H9 (cell line): ENCODE measurements at regions not wholly inside any gene's neighbourhood (a gene's known extent, or its start where the extent isn't known, plus 50 kb on each side); places are given as distances from the start of the nearest gene placed in this dataset.

Source experiments
- DNase-seq: peaks from one replicate; pipeline ENCODE4 v3.0.0-alpha.2; 2017
- H2AFZ ChIP-seq: one replicate; pipeline ENCODE4 v1.6.1; 2013; ENCODE audit warnings: mild to moderate bottlenecking, low read length, control low read depth, moderate library complexity
- H2AK5ac ChIP-seq: 2 replicates; pipeline ENCODE4 v1.6.1; 2013; ENCODE audit warnings: low read length, control low read depth, mixed read lengths; ENCODE audit not compliant: insufficient read length
- H2BK120ac ChIP-seq: one replicate; pipeline ENCODE4 v1.6.1; 2013; ENCODE audit warnings: low read depth, mild to moderate bottlenecking, low read length, control low read depth, inconsistent platforms; ENCODE audit not compliant: poor library complexity, severe bottlenecking
- H2BK12ac ChIP-seq: 2 replicates; pipeline ENCODE4 v1.6.1; 2013; ENCODE audit warnings: low read length, control low read depth, mixed read lengths, low read depth; ENCODE audit not compliant: insufficient read length
- H2BK15ac ChIP-seq: 2 replicates; pipeline ENCODE4 v1.6.1; 2013; ENCODE audit warnings: low read depth, low read length, control low read depth
- H2BK20ac ChIP-seq: one replicate; pipeline ENCODE4 v1.6.1; 2013; ENCODE audit warnings: low read depth, mild to moderate bottlenecking, low read length, control low read depth, inconsistent platforms; ENCODE audit not compliant: poor library complexity, severe bottlenecking
- H2BK5ac ChIP-seq: 2 replicates; pipeline ENCODE4 v1.6.1; 2013; ENCODE audit warnings: low read length, control low read depth, mixed read lengths; ENCODE audit not compliant: insufficient read length
- H3K14ac ChIP-seq: 2 replicates; pipeline ENCODE4 v1.6.1; 2013; ENCODE audit warnings: low read length, control low read depth; ENCODE audit not compliant: insufficient read depth
- H3K18ac ChIP-seq: 2 replicates; pipeline ENCODE4 v1.6.1; 2013; ENCODE audit warnings: low read depth, mild to moderate bottlenecking, mixed read lengths, low read length, control low read depth; ENCODE audit not compliant: insufficient read length
- H3K23ac ChIP-seq: 2 replicates; pipeline ENCODE4 v1.6.1; 2013; ENCODE audit warnings: low read length, control low read depth, mixed read lengths, low read depth; ENCODE audit not compliant: insufficient read length
- H3K23me2 ChIP-seq: 2 replicates; pipeline ENCODE4 v1.6.1; 2013; ENCODE audit warnings: low read depth, mild to moderate bottlenecking, mixed read lengths, low read length, control low read depth; ENCODE audit not compliant: insufficient read length, poor library complexity, severe bottlenecking
- H3K27ac ChIP-seq: 2 replicates; pipeline ENCODE4 v1.5.1; 2013; ENCODE audit warnings: low read length, control low read depth, mixed read lengths, low read depth; ENCODE audit not compliant: insufficient read length
- H3K27me3 ChIP-seq: 2 replicates; pipeline ENCODE4 v1.6.1; 2013; ENCODE audit warnings: low read length, control low read depth, inconsistent platforms; ENCODE audit not compliant: insufficient read depth
- H3K4ac ChIP-seq: 2 replicates; pipeline ENCODE4 v1.6.1; 2013; ENCODE audit warnings: low read depth, mild to moderate bottlenecking, control low read depth, inconsistent platforms, low read length, moderate library complexity
- H3K4me1 ChIP-seq: 2 replicates; pipeline ENCODE4 v1.6.1; 2013; ENCODE audit warnings: low read length, control low read depth, inconsistent platforms; ENCODE audit not compliant: insufficient read depth
- H3K4me2 ChIP-seq: 2 replicates; pipeline ENCODE4 v1.6.1; 2013; ENCODE audit warnings: low read length, control low read depth, mixed read lengths; ENCODE audit not compliant: insufficient read length, insufficient read depth
- H3K56ac ChIP-seq: 2 replicates; pipeline ENCODE4 v1.6.1; 2013; ENCODE audit warnings: low read depth, mild to moderate bottlenecking, mixed read lengths, low read length, control low read depth; ENCODE audit not compliant: insufficient read length
- H3K79me1 ChIP-seq: 2 replicates; pipeline ENCODE4 v1.6.1; 2013; ENCODE audit warnings: low read depth, mild to moderate bottlenecking, moderate library complexity, low read length, control low read depth, inconsistent platforms; ENCODE audit not compliant: insufficient read depth, poor library complexity, severe bottlenecking
- H3K79me2 ChIP-seq: 2 replicates; pipeline ENCODE4 v1.6.1; 2013; ENCODE audit warnings: low read length, control low read depth, inconsistent platforms; ENCODE audit not compliant: insufficient read depth
- H3K9ac ChIP-seq: 2 replicates; pipeline ENCODE4 v1.6.1; 2013; ENCODE audit warnings: low read length, control low read depth, mixed read lengths; ENCODE audit not compliant: insufficient read length; ENCODE audit errors: extremely low read depth
- H3K9me3 ChIP-seq: one replicate; pipeline ENCODE4 v1.6.1; 2013; ENCODE audit warnings: low read depth, low read length, inconsistent platforms; ENCODE audit not compliant: control insufficient read depth
- H3T11ph ChIP-seq: one replicate; pipeline ENCODE4 v1.6.1; 2013; ENCODE audit warnings: mild to moderate bottlenecking, low read length, control low read depth, inconsistent platforms
- H4K20me1 ChIP-seq: one replicate; pipeline ENCODE4 v1.6.1; 2013; ENCODE audit not compliant: control insufficient read depth, insufficient read length, insufficient read depth
- H4K5ac ChIP-seq: 2 replicates; pipeline ENCODE4 v1.6.1; 2013; ENCODE audit warnings: low read depth, mild to moderate bottlenecking, mixed read lengths, low read length, control low read depth; ENCODE audit not compliant: insufficient read length
- H4K8ac ChIP-seq: replicated peaks from 2 replicates; pipeline ENCODE4 v1.6.1; 2013; ENCODE audit warnings: low read length, control low read depth, mixed read lengths, low read depth; ENCODE audit not compliant: insufficient read length
- H4K91ac ChIP-seq: 2 replicates; pipeline ENCODE4 v1.6.1; 2013; ENCODE audit warnings: low read depth, mild to moderate bottlenecking, moderate library complexity, mixed read lengths, low read length, control low read depth; ENCODE audit not compliant: insufficient read length
- H3K27ac Mint-ChIP-seq, 3 experiments: 2 replicates in 2 of 3; 3 replicates in 1 of 3; pipeline ENCODE4 v1.8.0; 2020 to 2021; ENCODE audit warnings: mixed read lengths in 3 of 3, mild to moderate bottlenecking in 1 of 3, moderate library complexity in 1 of 3
- H3K27me3 Mint-ChIP-seq: 2 replicates; pipeline ENCODE4 v1.8.0; 2021; ENCODE audit warnings: low read depth, mild to moderate bottlenecking, moderate library complexity, mixed read lengths
- H3K36me3 Mint-ChIP-seq, 3 experiments: 2 replicates in 2 of 3; 3 replicates in 1 of 3; pipeline ENCODE4 v1.8.0; 2020 to 2021; ENCODE audit warnings: low read depth in 3 of 3, mixed read lengths in 3 of 3; ENCODE audit not compliant: insufficient read depth in 1 of 3
- H3K4me1 Mint-ChIP-seq, 2 experiments: 2 replicates each; pipeline ENCODE4 v1.8.0; 2020; ENCODE audit warnings: mixed read lengths in 2 of 2
- H3K4me3 Mint-ChIP-seq, 2 experiments: 2 replicates in 1 of 2; 3 replicates in 1 of 2; pipeline ENCODE4 v1.8.0; 2020 to 2021; ENCODE audit warnings: mild to moderate bottlenecking in 2 of 2, mixed read lengths in 2 of 2, moderate library complexity in 1 of 2
- H3K9me3 Mint-ChIP-seq, 2 experiments: 2 replicates in 1 of 2; 3 replicates in 1 of 2; pipeline ENCODE4 v1.8.0; 2020; ENCODE audit warnings: mild to moderate bottlenecking in 2 of 2, mixed read lengths in 2 of 2, moderate library complexity in 1 of 2
- WGBS: extraction: QIAGEN DNeasy Blood & Tissue Kit; methylation state at CpG from one replicate; pipeline ENCODE4 v1.1.7; 2013; ENCODE audit warnings: missing lambda C conversion rate, low lambda C conversion rate, mixed read lengths; ENCODE audit not compliant: insufficient read length; ENCODE audit errors: extremely low coverage; 5-methylcytosine and 5-hydroxymethylcytosine counted together
- TF ChIP-seq, protein P1 (sequence below): fragments of 200-600 bp; sonication (generic); conservative IDR thresholded peaks from 3 replicates; pipeline ENCODE4 v1.8.0; 2021; ENCODE audit warnings: antibody characterized with exemption, mild to moderate bottlenecking

DNA sequence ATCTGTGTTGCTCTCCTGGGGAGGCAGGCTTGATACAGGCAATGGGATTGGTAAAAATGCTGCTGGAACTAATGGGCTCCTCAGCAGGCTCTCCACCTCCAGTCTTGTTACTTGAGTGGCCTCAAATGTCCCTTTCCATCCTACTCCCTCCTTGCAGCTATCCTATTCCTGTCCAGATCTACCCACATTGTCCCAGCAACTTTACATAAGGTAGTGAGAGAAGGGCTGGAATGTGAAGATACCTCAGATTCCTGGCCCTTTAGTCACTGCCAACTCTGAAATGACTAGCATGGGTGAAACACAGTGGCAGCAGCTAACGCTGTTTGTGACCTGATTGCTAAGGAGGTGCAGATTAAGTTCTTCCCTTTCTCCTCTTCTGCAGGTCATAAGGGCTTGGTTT is 210.1 kb upstream of the HS3ST4 start:
- H2BK12ac ChIP-seq = no peak overlapping the region
- H2AK5ac ChIP-seq = no peak overlapping the region
- no peak overlapping the region for H4K5ac ChIP-seq
- no peak overlapping the region for H2BK15ac ChIP-seq
- peaks cover 5% of the 10 kb centered on the region for H3K27me3 Mint-ChIP-seq
- no peak overlapping the region for H3K4me3 Mint-ChIP-seq
- H4K20me1 ChIP-seq = no peaks in the 10 kb centered on the region
- no peak overlapping the region for H3K27ac ChIP-seq
- TF ChIP-seq, protein P1, sequence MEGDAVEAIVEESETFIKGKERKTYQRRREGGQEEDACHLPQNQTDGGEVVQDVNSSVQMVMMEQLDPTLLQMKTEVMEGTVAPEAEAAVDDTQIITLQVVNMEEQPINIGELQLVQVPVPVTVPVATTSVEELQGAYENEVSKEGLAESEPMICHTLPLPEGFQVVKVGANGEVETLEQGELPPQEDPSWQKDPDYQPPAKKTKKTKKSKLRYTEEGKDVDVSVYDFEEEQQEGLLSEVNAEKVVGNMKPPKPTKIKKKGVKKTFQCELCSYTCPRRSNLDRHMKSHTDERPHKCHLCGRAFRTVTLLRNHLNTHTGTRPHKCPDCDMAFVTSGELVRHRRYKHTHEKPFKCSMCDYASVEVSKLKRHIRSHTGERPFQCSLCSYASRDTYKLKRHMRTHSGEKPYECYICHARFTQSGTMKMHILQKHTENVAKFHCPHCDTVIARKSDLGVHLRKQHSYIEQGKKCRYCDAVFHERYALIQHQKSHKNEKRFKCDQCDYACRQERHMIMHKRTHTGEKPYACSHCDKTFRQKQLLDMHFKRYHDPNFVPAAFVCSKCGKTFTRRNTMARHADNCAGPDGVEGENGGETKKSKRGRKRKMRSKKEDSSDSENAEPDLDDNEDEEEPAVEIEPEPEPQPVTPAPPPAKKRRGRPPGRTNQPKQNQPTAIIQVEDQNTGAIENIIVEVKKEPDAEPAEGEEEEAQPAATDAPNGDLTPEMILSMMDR = no peak
- no peak overlapping the region for H3T11ph ChIP-seq
- H3K4me1 ChIP-seq = peaks cover 6% of the 10 kb centered on the region; the same call in 1 of the 2 replicates
- H3K4me1 Mint-ChIP-seq = peaks cover 3 to 6% of the 10 kb centered on the region in 2 experiments
- H3K27me3 ChIP-seq = no peaks in the 10 kb centered on the region
- no peak overlapping the region for H3K23ac ChIP-seq
- H3K9ac ChIP-seq = no peak overlapping the region
- H3K56ac ChIP-seq = no peak overlapping the region
- H3K9me3 ChIP-seq = no peaks in the 10 kb centered on the region
- no peak overlapping the region for H2BK120ac ChIP-seq
- H3K23me2 ChIP-seq = no peaks in the 10 kb centered on the region
- no peak overlapping the region for H4K8ac ChIP-seq
- DNase-seq = peak; percentile 38
- no peak overlapping the region for H3K4me2 ChIP-seq
- H2BK5ac ChIP-seq = no peak overlapping the region
- no peak overlapping the region for H4K91ac ChIP-seq
- H3K79me1 ChIP-seq = no peaks in the 10 kb centered on the region
- no CpG with 5 or more reads among the region's 1 CpG for WGBS
- H3K14ac ChIP-seq = no peak overlapping the region
- no peak overlapping the region for H2AFZ ChIP-seq
- no peaks in the 10 kb centered on the region for H3K79me2 ChIP-seq
- no peak overlapping the region for H2BK20ac ChIP-seq
- H3K4ac ChIP-seq = no peak overlapping the region
- no peak overlapping the region for H3K27ac Mint-ChIP-seq
- no peaks in the 10 kb centered on the region for H3K36me3 Mint-ChIP-seq
- H3K18ac ChIP-seq = no peak overlapping the region
- H3K9me3 Mint-ChIP-seq = no peaks in the 10 kb centered on the region; a peak in 3 of 5 replicates
